ENCODE measurements at regions not wholly inside any gene's neighbourhood (a gene's known extent, or its start where the extent isn't known, plus 50 kb on each side); places are given as distances from the start of the nearest gene placed in this dataset.

GRCh38 chr20:39825524-39825923 is 863.4 kb downstream of the DHX35 start:
- H2AFZ ChIP-seq, result no peak overlapping the region
- no peaks in the 10 kb centered on the region for H3K79me2 ChIP-seq
- H3K4me3 ChIP-seq, result no peak overlapping the region
- no peaks in the 10 kb centered on the region for H3K9me2 ChIP-seq (replicated peaks; ENCODE audit: insufficient read depth)
- no peaks in the 10 kb centered on the region for H4K20me1 ChIP-seq (ENCODE audit: insufficient read depth, poor library complexity, severe bottlenecking)
- H3K4me2 ChIP-seq, result no peak overlapping the region
- DNase-seq (ENCODE audit: low spot score), result no peak
- no peaks in the 10 kb centered on the region for H3K27me3 ChIP-seq
- 89% methylated on average over 3 of the region's 3 CpGs for WGBS (ENCODE audit: low lambda C conversion rate, missing lambda C conversion rate)
- TF ChIP-seq EZH2 (IDR thresholded peaks at IDR 0.05; ENCODE audit: borderline replicate concordance) (no peak), EZH2phosphoT487 (IDR thresholded peaks at IDR 0.05; ENCODE audit: low read depth, severe bottlenecking, unreplicated experiment) (no peak), CTCF (IDR thresholded peaks at IDR 0.05; ENCODE audit: poor library complexity) (no peak)
- no peak overlapping the region for H3K27ac ChIP-seq
- H3K36me3 ChIP-seq (replicated peaks; ENCODE audit: insufficient read depth, low read depth), result no peaks in the 10 kb centered on the region
- H3K9me3 ChIP-seq (ENCODE audit: low read depth), result no peaks in the 10 kb centered on the region
- H3K4me1 ChIP-seq (ENCODE audit: insufficient read depth), result peaks cover 2% of the 10 kb centered on the region

GRCh38 chr20:39823224-39823623 is 861.1 kb downstream of the DHX35 start:
- TF ChIP-seq EZH2phosphoT487 (IDR thresholded peaks at IDR 0.05; ENCODE audit: low read depth, severe bottlenecking, unreplicated experiment), result no peak
- TF ChIP-seq EZH2 (IDR thresholded peaks at IDR 0.05; ENCODE audit: borderline replicate concordance), result no peak
- no peak for TF ChIP-seq CTCF (IDR thresholded peaks at IDR 0.05; ENCODE audit: poor library complexity)
- Histone ChIP-seq H3K4me2 (no peak overlapping the region), H3K4me1 (ENCODE audit: insufficient read depth) (peaks cover 2% of the 10 kb centered on the region), H3K36me3 (replicated peaks; ENCODE audit: insufficient read depth, low read depth) (no peaks in the 10 kb centered on the region), H3K79me2 (no peaks in the 10 kb centered on the region), H4K20me1 (ENCODE audit: insufficient read depth, poor library complexity, severe bottlenecking) (no peaks in the 10 kb centered on the region), H3K4me3 (no peak overlapping the region), H2AFZ (no peak overlapping the region), H3K27ac (no peak overlapping the region), H3K9me3 (ENCODE audit: low read depth) (no peaks in the 10 kb centered on the region), H3K27me3 (no peaks in the 10 kb centered on the region), H3K9me2 (replicated peaks; ENCODE audit: insufficient read depth) (no peaks in the 10 kb centered on the region)
- 33% methylated on average over 4 of the region's 4 CpGs for WGBS (ENCODE audit: low lambda C conversion rate, missing lambda C conversion rate)
- no peak for DNase-seq (ENCODE audit: low spot score)

- 65% methylated on average over 3 of the region's 3 CpGs for WGBS (ENCODE audit: low lambda C conversion rate, missing lambda C conversion rate)
- H3K27ac ChIP-seq, result no peak overlapping the region
These were observed 860.5 kb downstream of the DHX35 start for GRCh38 chr20:39822667-39823066.

More at GRCh38 chr20:39822667-39823066, 860.5 kb downstream of the DHX35 start:
- H4K20me1 ChIP-seq (ENCODE audit: insufficient read depth, poor library complexity, severe bottlenecking), result no peaks in the 10 kb centered on the region
- H3K4me1 ChIP-seq (ENCODE audit: insufficient read depth), result peaks cover 2% of the 10 kb centered on the region
- H3K9me2 ChIP-seq (replicated peaks; ENCODE audit: insufficient read depth), result no peaks in the 10 kb centered on the region
- TF ChIP-seq EZH2phosphoT487 (IDR thresholded peaks at IDR 0.05; ENCODE audit: low read depth, severe bottlenecking, unreplicated experiment), result no peak
- TF ChIP-seq CTCF (IDR thresholded peaks at IDR 0.05; ENCODE audit: poor library complexity), result no peak
- TF ChIP-seq EZH2 (IDR thresholded peaks at IDR 0.05; ENCODE audit: borderline replicate concordance), result no peak
- no peak overlapping the region for H3K4me3 ChIP-seq
- DNase-seq (ENCODE audit: low spot score), result no peak
- H3K79me2 ChIP-seq, result no peaks in the 10 kb centered on the region
- no peaks in the 10 kb centered on the region for H3K9me3 ChIP-seq (ENCODE audit: low read depth)
- H3K36me3 ChIP-seq (replicated peaks; ENCODE audit: insufficient read depth, low read depth), result no peaks in the 10 kb centered on the region
- no peaks in the 10 kb centered on the region for H3K27me3 ChIP-seq
- no peak overlapping the region for H3K4me2 ChIP-seq
- no peak overlapping the region for H2AFZ ChIP-seq
